Prostate gland (tissue), 2 donors: ENCODE measurements at regions not wholly inside any gene's neighbourhood (a gene's known extent, or its start where the extent isn't known, plus 50 kb on each side); places are given as distances from the start of the nearest gene placed in this dataset.

Source experiments
- POLR2A ChIP-seq: fragments of 450-650 bp; IDR thresholded peaks from one replicate; pipeline ENCODE4 v1.6.1; 2016; ENCODE audit warnings: antibody characterized with exemption, mild to moderate bottlenecking
- POLR2AphosphoS5 ChIP-seq: sonication (generic); formaldehyde crosslinking; IDR thresholded peaks from one replicate; pipeline ENCODE4 v1.6.1; 2017; ENCODE audit warnings: antibody characterized with exemption
- TF ChIP-seq, protein P1 (sequence below), 4 experiments: fragments of 200-600 bp in 2 of 4; fragments of 450-650 bp in 2 of 4; sonication (generic) in 2 of 4; IDR thresholded peaks; 1 replicate in 3 of 4; 2 replicates in 1 of 4; pipeline ENCODE4 v1.5.1; 2016 to 2019; ENCODE audit warnings: antibody characterized with exemption in 4 of 4, mild to moderate bottlenecking in 2 of 4, moderate library complexity in 2 of 4

DNA sequence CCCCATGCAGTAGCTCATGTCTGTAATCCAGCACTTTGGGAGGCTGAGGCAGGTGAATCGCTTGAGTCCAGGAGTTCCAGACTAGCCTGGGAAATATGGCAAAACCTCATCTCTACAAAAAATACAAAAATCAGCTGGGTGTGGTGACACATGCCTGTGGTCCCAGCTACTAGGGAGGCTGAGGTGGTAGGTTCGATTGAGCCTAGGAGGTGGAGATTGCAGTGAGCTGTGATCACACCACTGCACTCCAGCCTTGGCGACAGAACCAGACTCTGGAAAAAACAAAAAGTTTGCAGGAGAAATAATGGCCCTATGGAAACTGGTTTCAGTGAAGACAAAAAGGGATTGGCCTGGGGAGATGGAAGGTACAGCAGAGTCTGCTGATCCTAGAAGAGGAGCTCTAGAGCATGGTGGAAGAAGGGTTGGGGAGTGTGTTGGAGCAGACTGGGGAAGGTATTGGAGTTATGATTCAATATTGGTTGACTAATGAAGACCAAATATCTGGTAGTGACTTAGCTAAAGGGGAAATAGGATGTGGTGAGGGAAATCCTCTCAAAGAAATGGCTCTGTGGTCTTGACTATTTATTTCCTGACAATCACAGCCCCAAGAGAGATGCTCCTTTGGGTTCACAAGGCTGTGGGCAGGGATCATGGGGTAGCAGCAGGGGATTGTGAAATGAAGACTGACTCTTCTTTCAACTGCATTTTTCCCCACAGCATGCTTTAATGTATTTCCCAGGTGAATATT, 281.9 kb downstream of the UTRN start:
- TF ChIP-seq, protein P1, sequence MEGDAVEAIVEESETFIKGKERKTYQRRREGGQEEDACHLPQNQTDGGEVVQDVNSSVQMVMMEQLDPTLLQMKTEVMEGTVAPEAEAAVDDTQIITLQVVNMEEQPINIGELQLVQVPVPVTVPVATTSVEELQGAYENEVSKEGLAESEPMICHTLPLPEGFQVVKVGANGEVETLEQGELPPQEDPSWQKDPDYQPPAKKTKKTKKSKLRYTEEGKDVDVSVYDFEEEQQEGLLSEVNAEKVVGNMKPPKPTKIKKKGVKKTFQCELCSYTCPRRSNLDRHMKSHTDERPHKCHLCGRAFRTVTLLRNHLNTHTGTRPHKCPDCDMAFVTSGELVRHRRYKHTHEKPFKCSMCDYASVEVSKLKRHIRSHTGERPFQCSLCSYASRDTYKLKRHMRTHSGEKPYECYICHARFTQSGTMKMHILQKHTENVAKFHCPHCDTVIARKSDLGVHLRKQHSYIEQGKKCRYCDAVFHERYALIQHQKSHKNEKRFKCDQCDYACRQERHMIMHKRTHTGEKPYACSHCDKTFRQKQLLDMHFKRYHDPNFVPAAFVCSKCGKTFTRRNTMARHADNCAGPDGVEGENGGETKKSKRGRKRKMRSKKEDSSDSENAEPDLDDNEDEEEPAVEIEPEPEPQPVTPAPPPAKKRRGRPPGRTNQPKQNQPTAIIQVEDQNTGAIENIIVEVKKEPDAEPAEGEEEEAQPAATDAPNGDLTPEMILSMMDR (IDR thresholded peaks at IDR 0.05), result no peak
- TF ChIP-seq POLR2A (no peak), POLR2AphosphoS5 (no peak)
